Caco-2 (cell line): ENCODE measurements at regions not wholly inside any gene's neighbourhood (a gene's known extent, or its start where the extent isn't known, plus 50 kb on each side); places are given as distances from the start of the nearest gene placed in this dataset.

Experiments
- BruUV-seq: library from RNA; stranded (reverse); fragments of 400-500 nt; replicated peaks from 2 replicates; lab custom pipeline; 2021; lab: Mats Ljungman, UMichigan
- CTCF ChIA-PET: fragments of 300-600 bp; sonication (Branson Sonifier 250); formaldehyde crosslinking; loops from one replicate; lab custom pipeline; 2022; ENCODE audit warnings: antibody characterized with exemption; lab: Charles Lee
- POLR2A ChIA-PET: fragments of 300-600 bp; sonication (Branson Sonifier 250); formaldehyde crosslinking; loops from one replicate; lab custom pipeline; 2022; ENCODE audit warnings: antibody characterized with exemption; lab: Charles Lee
- DNase-seq, 2 experiments: peaks; one replicate each; pipeline versions ENCODE4 v3.0.0 to v3.0.0-alpha.2; 2020 to 2022
- H3K27me3 ChIP-seq: replicated peaks from 2 replicates; pipeline ENCODE4 v1.6.0; 2011; ENCODE audit warnings: low read length; ENCODE audit not compliant: control insufficient read depth, insufficient read depth
- H3K36me3 ChIP-seq: 2 replicates; pipeline ENCODE4 v1.5.1; 2011; ENCODE audit warnings: low read length; ENCODE audit not compliant: control insufficient read depth, insufficient read depth
- H3K4me1 ChIP-seq: fragments of 250-450 bp; sonication (Bioruptor Pico); 2 replicates; pipeline ENCODE4 v1.5.1; 2020; ENCODE audit warnings: mild to moderate bottlenecking
- H3K4me3 ChIP-seq: 2 replicates; pipeline ENCODE4 v1.5.1; 2011; ENCODE audit warnings: low read depth, mild to moderate bottlenecking, control low read depth, low read length
- H3K9me3 ChIP-seq: fragments of 250-450 bp; sonication (Bioruptor Pico); 2 replicates; pipeline ENCODE4 v1.5.1; 2020; ENCODE audit warnings: mild to moderate bottlenecking, moderate library complexity
- H3K27ac Mint-ChIP-seq: one replicate; pipeline ENCODE4 v1.8.0; 2022; ENCODE audit warnings: mixed read lengths; ENCODE audit not compliant: unreplicated experiment
- H3K27me3 Mint-ChIP-seq: one replicate; pipeline ENCODE4 v1.8.0; 2022; ENCODE audit warnings: mixed read lengths; ENCODE audit not compliant: insufficient read depth, unreplicated experiment
- H3K36me3 Mint-ChIP-seq: one replicate; pipeline ENCODE4 v1.8.0; 2022; ENCODE audit warnings: mild to moderate bottlenecking, mixed read lengths; ENCODE audit not compliant: insufficient read depth, unreplicated experiment
- H3K4me1 Mint-ChIP-seq: one replicate; pipeline ENCODE4 v1.8.0; 2022; ENCODE audit warnings: low read depth, mixed read lengths; ENCODE audit not compliant: unreplicated experiment
- H3K4me3 Mint-ChIP-seq: one replicate; pipeline ENCODE4 v1.8.0; 2022; ENCODE audit warnings: mild to moderate bottlenecking, moderate library complexity, mixed read lengths; ENCODE audit not compliant: unreplicated experiment
- H3K9me3 Mint-ChIP-seq: one replicate; pipeline ENCODE4 v1.8.0; 2022; ENCODE audit warnings: mixed read lengths; ENCODE audit not compliant: unreplicated experiment
- intact Hi-C: fragments of 100-400 bp; cut with micrococcal nuclease; formaldehyde crosslinking; loops from one replicate; pipeline ENCODE4 v1.10.0; 2022; ENCODE audit not compliant: unreplicated experiment
- TF ChIP-seq, protein P1 (sequence below), 2 experiments: fragments of 200-600 bp in 1 of 2; IDR thresholded peaks; 1 replicate in 1 of 2; 2 replicates in 1 of 2; pipeline versions ENCODE4 v1.5.1 to v1.8.0; 2011 to 2022; ENCODE audit warnings: antibody characterized with exemption in 1 of 2, control low read depth in 1 of 2, inconsistent platforms in 1 of 2, low read depth in 1 of 2, low read length in 1 of 2, mild to moderate bottlenecking in 1 of 2, moderate library complexity in 1 of 2; ENCODE audit not compliant: insufficient read depth in 1 of 2, severe bottlenecking in 1 of 2, unreplicated experiment in 1 of 2

DNA sequence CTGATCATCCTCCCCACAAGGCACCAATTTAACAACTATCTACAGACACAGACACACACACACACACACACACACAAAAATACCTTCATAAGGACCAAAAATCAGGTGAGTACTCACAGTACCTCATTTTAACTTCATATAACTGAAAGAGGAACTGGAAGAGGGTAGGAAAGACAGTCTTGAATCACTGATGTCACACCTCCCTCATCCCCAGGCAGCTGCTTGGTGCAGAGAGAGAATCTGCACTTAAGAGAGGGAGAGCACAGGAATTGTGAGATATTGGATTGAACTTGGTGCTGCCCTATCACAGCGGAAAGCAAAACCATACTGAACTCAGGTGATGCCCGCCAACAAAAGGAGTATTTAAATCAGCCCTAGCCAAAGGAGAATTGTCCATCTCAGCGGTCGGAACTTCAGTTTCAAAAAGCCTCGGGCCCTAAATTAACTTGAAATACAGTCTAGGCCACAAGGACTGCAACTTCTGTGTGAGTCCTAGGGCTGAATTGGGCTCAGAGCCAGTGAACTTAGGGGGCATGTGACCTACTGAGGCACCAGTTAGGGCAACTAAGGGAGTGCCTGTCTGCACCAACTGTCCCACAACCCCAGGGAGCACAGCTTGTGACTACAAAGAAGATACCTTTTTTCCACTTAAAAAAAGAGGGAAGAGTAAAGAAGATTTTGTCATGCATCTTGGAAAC, 211.1 kb downstream of the LRATD1 start:
- ChIA-PET POLR2A (no interaction called here), CTCF (no interaction called here)
- no peak for DNase-seq
- H3K4me1 Mint-ChIP-seq = no peaks in the 10 kb centered on the region
- TF ChIP-seq, protein P1, sequence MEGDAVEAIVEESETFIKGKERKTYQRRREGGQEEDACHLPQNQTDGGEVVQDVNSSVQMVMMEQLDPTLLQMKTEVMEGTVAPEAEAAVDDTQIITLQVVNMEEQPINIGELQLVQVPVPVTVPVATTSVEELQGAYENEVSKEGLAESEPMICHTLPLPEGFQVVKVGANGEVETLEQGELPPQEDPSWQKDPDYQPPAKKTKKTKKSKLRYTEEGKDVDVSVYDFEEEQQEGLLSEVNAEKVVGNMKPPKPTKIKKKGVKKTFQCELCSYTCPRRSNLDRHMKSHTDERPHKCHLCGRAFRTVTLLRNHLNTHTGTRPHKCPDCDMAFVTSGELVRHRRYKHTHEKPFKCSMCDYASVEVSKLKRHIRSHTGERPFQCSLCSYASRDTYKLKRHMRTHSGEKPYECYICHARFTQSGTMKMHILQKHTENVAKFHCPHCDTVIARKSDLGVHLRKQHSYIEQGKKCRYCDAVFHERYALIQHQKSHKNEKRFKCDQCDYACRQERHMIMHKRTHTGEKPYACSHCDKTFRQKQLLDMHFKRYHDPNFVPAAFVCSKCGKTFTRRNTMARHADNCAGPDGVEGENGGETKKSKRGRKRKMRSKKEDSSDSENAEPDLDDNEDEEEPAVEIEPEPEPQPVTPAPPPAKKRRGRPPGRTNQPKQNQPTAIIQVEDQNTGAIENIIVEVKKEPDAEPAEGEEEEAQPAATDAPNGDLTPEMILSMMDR (IDR thresholded peaks at IDR 0.05; ENCODE audit: insufficient read depth in 1 of 2, low read depth in 1 of 2, low read length in 1 of 2, severe bottlenecking in 1 of 2, unreplicated experiment in 1 of 2) = no peak
- Histone ChIP-seq H3K4me3 (no peak overlapping the region), H3K9me3 (no peaks in the 10 kb centered on the region), H3K36me3 (no peaks in the 10 kb centered on the region), H3K27me3 (no peaks in the 10 kb centered on the region), H3K4me1 (no peaks in the 10 kb centered on the region)
- H3K4me3 Mint-ChIP-seq = no peak overlapping the region
- H3K9me3 Mint-ChIP-seq = peaks cover 9% of the 10 kb centered on the region
- intact Hi-C loops = no loop called here
- no peak overlapping the region for H3K27ac Mint-ChIP-seq
- no TSS peak for BruUV-seq
- no peaks in the 10 kb centered on the region for H3K36me3 Mint-ChIP-seq
- no peaks in the 10 kb centered on the region for H3K27me3 Mint-ChIP-seq

DNA sequence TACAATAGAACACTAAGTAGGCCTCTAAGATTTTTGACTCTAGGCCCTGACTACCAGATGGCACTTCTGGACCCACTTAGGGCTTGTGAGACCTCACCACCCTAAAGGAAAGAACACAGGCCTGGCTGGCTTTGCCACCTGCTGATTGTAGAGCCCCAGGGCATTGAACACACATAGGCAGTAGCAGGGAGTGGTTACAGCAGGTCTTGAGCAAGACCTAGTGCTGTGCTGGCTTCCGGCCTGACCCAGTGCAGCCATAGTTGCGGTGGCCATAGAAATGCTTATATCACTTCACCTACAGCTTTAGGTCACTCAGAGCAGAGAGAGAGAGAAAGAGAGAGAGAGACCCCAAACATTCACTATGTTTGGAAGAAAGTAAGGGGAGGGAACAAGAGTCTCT, 223.2 kb downstream of the LRATD1 start:
- Histone ChIP-seq H3K27me3 (no peaks in the 10 kb centered on the region), H3K9me3 (no peaks in the 10 kb centered on the region), H3K36me3 (no peaks in the 10 kb centered on the region), H3K4me1 (no peaks in the 10 kb centered on the region), H3K4me3 (no peak overlapping the region)
- DNase-seq = no peak
- no TSS peak for BruUV-seq
- H3K27me3 Mint-ChIP-seq = no peaks in the 10 kb centered on the region
- ChIA-PET CTCF (no interaction called here), POLR2A (no interaction called here)
- H3K27ac Mint-ChIP-seq = no peak overlapping the region
- H3K9me3 Mint-ChIP-seq = peaks cover 13% of the 10 kb centered on the region
- TF ChIP-seq, protein P1 (IDR thresholded peaks at IDR 0.05; ENCODE audit: insufficient read depth in 1 of 2, low read depth in 1 of 2, low read length in 1 of 2, severe bottlenecking in 1 of 2, unreplicated experiment in 1 of 2) = no peak
- H3K36me3 Mint-ChIP-seq = no peaks in the 10 kb centered on the region
- no peak overlapping the region for H3K4me3 Mint-ChIP-seq
- H3K4me1 Mint-ChIP-seq = no peaks in the 10 kb centered on the region
- intact Hi-C loops = no loop called here

DNA sequence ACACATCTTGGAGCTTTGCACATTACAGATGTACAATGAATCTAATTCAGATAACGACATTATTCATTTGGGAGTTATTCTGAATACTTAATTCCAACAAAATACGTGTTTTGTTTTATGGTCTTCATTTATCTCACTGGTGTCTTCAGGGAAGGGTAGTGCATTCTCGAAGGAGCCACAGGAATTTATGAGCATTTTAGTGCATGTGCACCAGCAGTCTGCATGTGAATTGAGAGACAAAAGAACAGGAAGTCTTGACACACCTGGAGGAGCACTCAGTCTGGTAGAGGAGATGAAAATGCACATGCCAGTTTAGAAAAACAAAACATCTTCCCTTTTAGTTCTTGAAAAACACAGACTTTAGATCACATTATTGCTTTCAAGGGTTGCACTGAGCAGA, 228.7 kb downstream of the LRATD1 start:
- no peaks in the 10 kb centered on the region for H3K36me3 Mint-ChIP-seq
- H3K4me1 Mint-ChIP-seq = no peaks in the 10 kb centered on the region
- H3K36me3 ChIP-seq = no peaks in the 10 kb centered on the region
- BruUV-seq = no TSS peak
- H3K4me3 Mint-ChIP-seq = no peak overlapping the region
- no peak overlapping the region for H3K4me3 ChIP-seq
- no peaks in the 10 kb centered on the region for H3K9me3 ChIP-seq
- no peaks in the 10 kb centered on the region for H3K27me3 ChIP-seq
- POLR2A ChIA-PET = no interaction called here
- TF ChIP-seq, protein P1 (IDR thresholded peaks at IDR 0.05; ENCODE audit: insufficient read depth in 1 of 2, low read depth in 1 of 2, low read length in 1 of 2, severe bottlenecking in 1 of 2, unreplicated experiment in 1 of 2) = no peak
- H3K9me3 Mint-ChIP-seq = peaks cover 20% of the 10 kb centered on the region
- no peaks in the 10 kb centered on the region for H3K27me3 Mint-ChIP-seq
- CTCF ChIA-PET = no interaction called here
- DNase-seq = no peak
- H3K27ac Mint-ChIP-seq = no peak overlapping the region
- H3K4me1 ChIP-seq = no peaks in the 10 kb centered on the region
- intact Hi-C loops = no loop called here
